Caco-2 (cell line): ENCODE measurements at regions not wholly inside any gene's neighbourhood (a gene's known extent, or its start where the extent isn't known, plus 50 kb on each side); places are given as distances from the start of the nearest gene placed in this dataset.

Experiments
- BruUV-seq: library from RNA; stranded (reverse); fragments of 400-500 nt; replicated peaks from 2 replicates; lab custom pipeline; 2021; lab: Mats Ljungman, UMichigan
- CTCF ChIA-PET: fragments of 300-600 bp; sonication (Branson Sonifier 250); formaldehyde crosslinking; loops from one replicate; lab custom pipeline; 2022; ENCODE audit warnings: antibody characterized with exemption; lab: Charles Lee
- POLR2A ChIA-PET: fragments of 300-600 bp; sonication (Branson Sonifier 250); formaldehyde crosslinking; loops from one replicate; lab custom pipeline; 2022; ENCODE audit warnings: antibody characterized with exemption; lab: Charles Lee
- DNase-seq, 2 experiments: peaks; one replicate each; pipeline versions ENCODE4 v3.0.0 to v3.0.0-alpha.2; 2020 to 2022
- H3K27me3 ChIP-seq: replicated peaks from 2 replicates; pipeline ENCODE4 v1.6.0; 2011; ENCODE audit warnings: low read length; ENCODE audit not compliant: control insufficient read depth, insufficient read depth
- H3K36me3 ChIP-seq: 2 replicates; pipeline ENCODE4 v1.5.1; 2011; ENCODE audit warnings: low read length; ENCODE audit not compliant: control insufficient read depth, insufficient read depth
- H3K4me1 ChIP-seq: fragments of 250-450 bp; sonication (Bioruptor Pico); 2 replicates; pipeline ENCODE4 v1.5.1; 2020; ENCODE audit warnings: mild to moderate bottlenecking
- H3K4me3 ChIP-seq: 2 replicates; pipeline ENCODE4 v1.5.1; 2011; ENCODE audit warnings: low read depth, mild to moderate bottlenecking, control low read depth, low read length
- H3K9me3 ChIP-seq: fragments of 250-450 bp; sonication (Bioruptor Pico); 2 replicates; pipeline ENCODE4 v1.5.1; 2020; ENCODE audit warnings: mild to moderate bottlenecking, moderate library complexity
- H3K27ac Mint-ChIP-seq: one replicate; pipeline ENCODE4 v1.8.0; 2022; ENCODE audit warnings: mixed read lengths; ENCODE audit not compliant: unreplicated experiment
- H3K27me3 Mint-ChIP-seq: one replicate; pipeline ENCODE4 v1.8.0; 2022; ENCODE audit warnings: mixed read lengths; ENCODE audit not compliant: insufficient read depth, unreplicated experiment
- H3K36me3 Mint-ChIP-seq: one replicate; pipeline ENCODE4 v1.8.0; 2022; ENCODE audit warnings: mild to moderate bottlenecking, mixed read lengths; ENCODE audit not compliant: insufficient read depth, unreplicated experiment
- H3K4me1 Mint-ChIP-seq: one replicate; pipeline ENCODE4 v1.8.0; 2022; ENCODE audit warnings: low read depth, mixed read lengths; ENCODE audit not compliant: unreplicated experiment
- H3K4me3 Mint-ChIP-seq: one replicate; pipeline ENCODE4 v1.8.0; 2022; ENCODE audit warnings: mild to moderate bottlenecking, moderate library complexity, mixed read lengths; ENCODE audit not compliant: unreplicated experiment
- H3K9me3 Mint-ChIP-seq: one replicate; pipeline ENCODE4 v1.8.0; 2022; ENCODE audit warnings: mixed read lengths; ENCODE audit not compliant: unreplicated experiment
- CTCF ChIP-seq, 2 experiments: fragments of 200-600 bp in 1 of 2; IDR thresholded peaks; 1 replicate in 1 of 2; 2 replicates in 1 of 2; pipeline versions ENCODE4 v1.5.1 to v1.8.0; 2011 to 2022; ENCODE audit warnings: antibody characterized with exemption in 1 of 2, control low read depth in 1 of 2, inconsistent platforms in 1 of 2, low read depth in 1 of 2, low read length in 1 of 2, mild to moderate bottlenecking in 1 of 2, moderate library complexity in 1 of 2; ENCODE audit not compliant: insufficient read depth in 1 of 2, severe bottlenecking in 1 of 2, unreplicated experiment in 1 of 2
- intact Hi-C: fragments of 100-400 bp; cut with micrococcal nuclease; formaldehyde crosslinking; loops from one replicate; pipeline ENCODE4 v1.10.0; 2022; ENCODE audit not compliant: unreplicated experiment

GRCh38 chr12:86729739-86730138 is 473.5 kb upstream of the MGAT4C start:
- intact Hi-C loops = no loop called here
- Histone ChIP-seq H3K36me3 (no peaks in the 10 kb centered on the region), H3K4me3 (no peak overlapping the region), H3K4me1 (no peaks in the 10 kb centered on the region), H3K27me3 (no peaks in the 10 kb centered on the region), H3K9me3 (no peaks in the 10 kb centered on the region)
- ChIA-PET CTCF (no interaction called here), POLR2A (no interaction called here)
- no TSS peak for BruUV-seq
- no peak for DNase-seq
- Mint-ChIP-seq H3K27ac (no peak overlapping the region), H3K27me3 (no peaks in the 10 kb centered on the region), H3K4me3 (no peak overlapping the region), H3K4me1 (no peaks in the 10 kb centered on the region), H3K36me3 (no peaks in the 10 kb centered on the region), H3K9me3 (no peaks in the 10 kb centered on the region)
- TF ChIP-seq CTCF (IDR thresholded peaks at IDR 0.05; ENCODE audit: insufficient read depth in 1 of 2, low read depth in 1 of 2, low read length in 1 of 2, severe bottlenecking in 1 of 2, unreplicated experiment in 1 of 2) = no peak

- DNase-seq = no peak
- no TSS peak for BruUV-seq
- Mint-ChIP-seq H3K36me3 (no peaks in the 10 kb centered on the region), H3K4me3 (no peak overlapping the region), H3K27me3 (no peaks in the 10 kb centered on the region), H3K4me1 (no peaks in the 10 kb centered on the region), H3K27ac (no peak overlapping the region), H3K9me3 (no peaks in the 10 kb centered on the region)
- Histone ChIP-seq H3K9me3 (no peaks in the 10 kb centered on the region), H3K4me3 (no peak overlapping the region), H3K27me3 (no peaks in the 10 kb centered on the region), H3K36me3 (no peaks in the 10 kb centered on the region), H3K4me1 (no peaks in the 10 kb centered on the region)
- TF ChIP-seq CTCF (IDR thresholded peaks at IDR 0.05; ENCODE audit: insufficient read depth in 1 of 2, low read depth in 1 of 2, low read length in 1 of 2, severe bottlenecking in 1 of 2, unreplicated experiment in 1 of 2) = no peak
- POLR2A ChIA-PET = no interaction called here
- intact Hi-C loops = no loop called here
- CTCF ChIA-PET = no interaction called here
Observed at GRCh38 chr12:86727160-86727559, 471.0 kb upstream of the MGAT4C start.

- POLR2A ChIA-PET = no interaction called here
- CTCF ChIA-PET = no interaction called here
Observed at GRCh38 chr12:86724716-86725115, 468.5 kb upstream of the MGAT4C start.

More at GRCh38 chr12:86724716-86725115, 468.5 kb upstream of the MGAT4C start:
- intact Hi-C loops = no loop called here
- no TSS peak for BruUV-seq
- no peaks in the 10 kb centered on the region for H3K27me3 Mint-ChIP-seq
- Histone ChIP-seq H3K4me1 (no peaks in the 10 kb centered on the region), H3K27me3 (no peaks in the 10 kb centered on the region), H3K36me3 (no peaks in the 10 kb centered on the region), H3K9me3 (no peaks in the 10 kb centered on the region), H3K4me3 (no peak overlapping the region)
- H3K9me3 Mint-ChIP-seq = no peaks in the 10 kb centered on the region
- no peak overlapping the region for H3K4me3 Mint-ChIP-seq
- H3K4me1 Mint-ChIP-seq = no peaks in the 10 kb centered on the region
- DNase-seq = no peak
- TF ChIP-seq CTCF (IDR thresholded peaks at IDR 0.05; ENCODE audit: insufficient read depth in 1 of 2, low read depth in 1 of 2, low read length in 1 of 2, severe bottlenecking in 1 of 2, unreplicated experiment in 1 of 2) = no peak
- H3K36me3 Mint-ChIP-seq = no peaks in the 10 kb centered on the region
- no peak overlapping the region for H3K27ac Mint-ChIP-seq
